Adrenal gland (tissue), 9 donors: ENCODE measurements at regions not wholly inside any gene's neighbourhood (a gene's known extent, or its start where the extent isn't known, plus 50 kb on each side); places are given as distances from the start of the nearest gene placed in this dataset.
A peak's percentile ranks its signal among the peaks of the same experiment; 100 is the strongest.

Experiments used
- DNase-seq, 7 donors: peaks; one replicate each; pipeline ENCODE4 v3.0.0-alpha.2; 2019 to 2020
- H3K27ac ChIP-seq, 5 donors: fragments of 200-600 bp; sonication (generic) in 4 of 5; 1 replicate in 3 of 5; 2 replicates in 2 of 5; pipeline versions ENCODE4 v1.5.1 to v1.8.0; 2016 to 2020; ENCODE audit warnings: mild to moderate bottlenecking in 1 of 5
- H3K27me3 ChIP-seq: fragments of 200-600 bp; 2 replicates; pipeline ENCODE4 v1.8.0; 2021
- H3K36me3 ChIP-seq, 2 donors: fragments of 200-600 bp; replicated peaks in 1 of 2; 1 replicate in 1 of 2; 2 replicates in 1 of 2; pipeline versions ENCODE4 v1.5.1 to v1.8.0; 2018 to 2022
- H3K4me1 ChIP-seq, 2 donors: fragments of 200-600 bp; replicated peaks in 1 of 2; 1 replicate in 1 of 2; 2 replicates in 1 of 2; pipeline versions ENCODE4 v1.5.1 to v1.8.0; 2018 to 2021
- H3K4me3 ChIP-seq, 4 donors: fragments of 200-600 bp; sonication (generic) in 3 of 4; one replicate each; pipeline ENCODE4 v1.5.1; 2016 to 2018
- H3K9me3 ChIP-seq, 3 donors: fragments of 200-600 bp; sonication (generic) in 1 of 3; replicated peaks in 1 of 3; 1 replicate in 2 of 3; 2 replicates in 1 of 3; pipeline versions ENCODE4 v1.5.1 to v1.8.0; 2016 to 2021
- POLR2A ChIP-seq, 2 donors: fragments of 450-650 bp; IDR thresholded peaks; one replicate each; pipeline ENCODE4 v1.6.1; 2017; ENCODE audit warnings: antibody characterized with exemption in 2 of 2, mild to moderate bottlenecking in 2 of 2, moderate library complexity in 1 of 2
- WGBS, 4 donors: extraction: QIAGEN DNeasy Blood & Tissue Kit in 2 of 4; methylation state at CpG; one replicate each; pipeline versions ENCODE4 v1.1.5 to v1.1.7; 2013 to 2017; 5-methylcytosine and 5-hydroxymethylcytosine counted together
- intact Hi-C, 2 donors: fragments of 100-400 bp; cut with DNase I; formaldehyde crosslinking; loops; one replicate each; pipeline versions ENCODE4 v1.14.1 to v1.15.0; 2022 to 2023
- TF ChIP-seq, protein P1 (sequence below), 6 experiments: fragments of 450-650 bp in 4 of 6; fragments of 200-600 bp in 2 of 6; sonication (generic) in 1 of 6; IDR thresholded peaks; 1 replicate in 5 of 6; 2 replicates in 1 of 6; pipeline versions ENCODE4 v1.5.1 to v1.8.0; 2016 to 2021; ENCODE audit warnings: antibody characterized with exemption in 6 of 6, mild to moderate bottlenecking in 2 of 6, moderate library complexity in 1 of 6
- donor health status: healthy with polysubstance abuse.
- donor health status: Bipolar disorder and iron deficiency.
- donor health status: DM: yes; HTN: yes; CAD: no.
- donor health status: DM: no; HTN: no; CAD: no.
- donor health status: DM: no; HTN: no; CAD: no.

DNA sequence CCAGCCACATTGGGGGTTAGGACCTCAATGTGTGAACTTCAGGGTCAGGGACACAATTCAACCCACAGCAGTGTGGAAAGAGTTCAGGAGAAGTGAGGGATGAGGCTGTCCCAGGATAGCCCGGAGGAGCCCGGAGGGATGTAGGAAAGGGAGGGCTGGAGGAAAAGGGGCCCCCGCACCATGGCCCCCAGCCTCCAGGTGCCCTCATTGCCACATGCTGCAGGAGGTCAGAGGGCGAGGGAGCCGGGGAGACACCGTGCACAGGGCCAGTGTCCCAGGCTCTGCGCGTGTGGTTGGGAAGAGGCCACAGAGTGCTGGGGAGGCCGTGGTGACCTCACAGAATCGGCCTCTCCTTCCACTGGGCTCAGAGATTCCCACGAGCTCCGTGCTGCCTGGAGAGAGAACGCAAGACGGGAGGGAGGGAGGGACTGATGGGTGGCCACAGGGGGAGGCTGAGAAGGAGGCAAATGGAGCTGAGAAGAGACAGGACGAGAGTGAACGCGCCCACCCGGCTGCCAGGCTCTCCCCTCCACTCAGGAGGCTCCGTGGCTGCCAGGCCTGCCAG, 215.1 kb downstream of the DLL1 start:
- H3K27ac ChIP-seq: no peak overlapping the region
- peak in 2 of 7 donors; percentile 8 to 9 for DNase-seq
- no peaks in the 10 kb centered on the region for H3K4me1 ChIP-seq
- H3K4me3 ChIP-seq: no peak overlapping the region
- no peaks in the 10 kb centered on the region for H3K9me3 ChIP-seq
- no peaks in the 10 kb centered on the region for H3K27me3 ChIP-seq
- intact Hi-C loops: no loop called here
- WGBS, 4 donors: 66 to 74% (median 69%) methylated on average over 19 of the region's 19 CpGs
- TF ChIP-seq POLR2A (IDR thresholded peaks at IDR 0.05): no peak
- TF ChIP-seq, protein P1, sequence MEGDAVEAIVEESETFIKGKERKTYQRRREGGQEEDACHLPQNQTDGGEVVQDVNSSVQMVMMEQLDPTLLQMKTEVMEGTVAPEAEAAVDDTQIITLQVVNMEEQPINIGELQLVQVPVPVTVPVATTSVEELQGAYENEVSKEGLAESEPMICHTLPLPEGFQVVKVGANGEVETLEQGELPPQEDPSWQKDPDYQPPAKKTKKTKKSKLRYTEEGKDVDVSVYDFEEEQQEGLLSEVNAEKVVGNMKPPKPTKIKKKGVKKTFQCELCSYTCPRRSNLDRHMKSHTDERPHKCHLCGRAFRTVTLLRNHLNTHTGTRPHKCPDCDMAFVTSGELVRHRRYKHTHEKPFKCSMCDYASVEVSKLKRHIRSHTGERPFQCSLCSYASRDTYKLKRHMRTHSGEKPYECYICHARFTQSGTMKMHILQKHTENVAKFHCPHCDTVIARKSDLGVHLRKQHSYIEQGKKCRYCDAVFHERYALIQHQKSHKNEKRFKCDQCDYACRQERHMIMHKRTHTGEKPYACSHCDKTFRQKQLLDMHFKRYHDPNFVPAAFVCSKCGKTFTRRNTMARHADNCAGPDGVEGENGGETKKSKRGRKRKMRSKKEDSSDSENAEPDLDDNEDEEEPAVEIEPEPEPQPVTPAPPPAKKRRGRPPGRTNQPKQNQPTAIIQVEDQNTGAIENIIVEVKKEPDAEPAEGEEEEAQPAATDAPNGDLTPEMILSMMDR (IDR thresholded peaks at IDR 0.05): no peak
- H3K36me3 ChIP-seq: no peaks in the 10 kb centered on the region

DNA sequence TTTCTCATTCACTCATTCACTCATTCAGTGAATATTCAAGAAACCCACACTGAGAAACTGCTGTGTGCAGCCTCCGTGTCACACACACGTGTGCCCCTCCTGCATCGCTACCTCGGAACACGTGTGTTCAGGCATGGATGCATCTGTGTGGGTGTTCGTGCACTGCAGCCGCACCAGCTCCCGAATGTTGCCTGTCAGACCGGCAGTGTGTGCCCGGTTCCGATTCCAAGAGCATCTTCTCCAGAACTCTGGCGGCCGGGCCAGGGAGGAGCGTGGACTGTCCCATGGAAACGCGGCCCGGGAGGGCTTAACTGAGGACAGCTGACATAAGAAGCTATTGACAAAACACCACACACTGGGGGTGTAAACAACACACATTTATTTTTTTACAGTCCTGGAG, 216.0 kb downstream of the DLL1 start:
- intact Hi-C loops: no loop called here
- H3K4me3 ChIP-seq: no peak overlapping the region
- no peaks in the 10 kb centered on the region for H3K36me3 ChIP-seq
- H3K9me3 ChIP-seq: no peaks in the 10 kb centered on the region
- WGBS, 4 donors: 94 to 98% (median 95%) methylated on average over 15 to 17 of the region's 17 CpGs
- DNase-seq: peak in 2 of 7 donors; percentile 4 to 41
- H3K4me1 ChIP-seq: no peaks in the 10 kb centered on the region
- no peaks in the 10 kb centered on the region for H3K27me3 ChIP-seq
- TF ChIP-seq POLR2A (IDR thresholded peaks at IDR 0.05): no peak
- TF ChIP-seq, protein P1 (IDR thresholded peaks at IDR 0.05): no peak
- H3K27ac ChIP-seq: no peak overlapping the region

DNA sequence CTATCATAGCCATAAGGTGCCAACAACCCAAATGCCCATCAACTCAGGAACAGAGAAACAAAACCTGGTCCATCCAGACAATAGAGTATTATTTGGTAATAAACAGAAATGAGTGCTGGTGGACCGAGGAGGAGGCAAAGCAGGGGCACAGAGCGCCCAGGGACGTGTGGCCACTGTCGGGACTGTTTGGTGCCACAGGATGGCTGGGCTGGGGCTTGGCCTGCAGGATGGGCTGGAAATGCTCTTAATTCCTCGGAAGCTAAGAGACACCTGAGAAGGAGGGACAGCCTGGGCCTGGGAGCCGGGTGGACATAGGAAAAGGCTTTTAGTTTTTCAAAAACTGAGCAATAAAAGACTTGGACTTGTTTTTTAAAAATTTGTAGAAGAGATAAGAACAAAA, 216.4 kb downstream of the DLL1 start:
- DNase-seq: no peak
- intact Hi-C loops: no loop called here
- no peaks in the 10 kb centered on the region for H3K27me3 ChIP-seq

DNA sequence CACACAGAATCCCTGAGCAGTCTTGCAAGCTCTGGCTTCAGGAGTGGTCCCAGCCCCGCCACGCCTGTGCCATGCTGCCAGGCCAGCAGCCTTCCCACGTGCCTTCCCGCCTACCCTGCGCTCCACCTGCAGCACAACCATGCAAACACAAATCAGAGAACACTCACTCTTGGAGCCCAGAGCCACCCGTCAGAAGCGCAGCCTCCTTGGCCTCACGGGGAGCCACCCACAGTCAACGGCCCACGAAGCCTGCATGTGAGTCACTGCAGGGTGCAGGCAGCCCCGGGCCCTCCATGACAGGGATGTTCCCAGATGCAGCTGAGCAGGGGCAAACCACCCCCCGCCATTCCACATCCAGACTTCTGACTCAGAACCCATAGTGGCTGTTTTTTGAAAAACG, 217.0 kb downstream of the DLL1 start:
- intact Hi-C loops: no loop called here
- DNase-seq: peak in 3 of 7 donors; percentile 4 to 43 (median 5)
- Histone ChIP-seq H3K4me1 (no peaks in the 10 kb centered on the region), H3K4me3 (no peak overlapping the region), H3K36me3 (no peaks in the 10 kb centered on the region), H3K27me3 (no peaks in the 10 kb centered on the region), H3K9me3 (no peaks in the 10 kb centered on the region), H3K27ac (no peak overlapping the region)
- 71 to 91% (median 89%) methylated on average over 7 to 13 of the region's 13 CpGs for WGBS, 4 donors
- TF ChIP-seq, protein P1 (IDR thresholded peaks at IDR 0.05): no peak
- no peak for TF ChIP-seq POLR2A (IDR thresholded peaks at IDR 0.05)

More for the DNA sequence above, 216.4 kb downstream of the DLL1 start:
- no peak overlapping the region for H3K27ac ChIP-seq
- no peak for TF ChIP-seq POLR2A (IDR thresholded peaks at IDR 0.05)
- TF ChIP-seq, protein P1 (IDR thresholded peaks at IDR 0.05): no peak
- H3K4me1 ChIP-seq: no peaks in the 10 kb centered on the region
- H3K36me3 ChIP-seq: no peaks in the 10 kb centered on the region
- 85 to 91% (median 86%) methylated on average over 6 of the region's 6 CpGs for WGBS, 4 donors
- H3K9me3 ChIP-seq: no peaks in the 10 kb centered on the region
- H3K4me3 ChIP-seq: no peak overlapping the region
